GM12875 (cell line): ENCODE measurements at regions not wholly inside any gene's neighbourhood (a gene's known extent, or its start where the extent isn't known, plus 50 kb on each side); places are given as distances from the start of the nearest gene placed in this dataset.

Source experiments
- H3K4me3 ChIP-seq: one replicate; pipeline ENCODE4 v1.5.1; 2011; ENCODE audit warnings: low read depth, low read length, control low read depth
- CTCF ChIP-seq: IDR thresholded peaks from 2 replicates; pipeline ENCODE4 v1.5.1; 2011; ENCODE audit warnings: low read depth, mild to moderate bottlenecking, control low read depth, inconsistent platforms, low read length, moderate library complexity, borderline replicate concordance; ENCODE audit not compliant: insufficient read depth

- no peak for TF ChIP-seq CTCF
- H3K4me3 ChIP-seq: no peak overlapping the region
Measured at GRCh38 chr11:92670308-92670890, 299.1 kb upstream of the MTNR1B start.

DNA sequence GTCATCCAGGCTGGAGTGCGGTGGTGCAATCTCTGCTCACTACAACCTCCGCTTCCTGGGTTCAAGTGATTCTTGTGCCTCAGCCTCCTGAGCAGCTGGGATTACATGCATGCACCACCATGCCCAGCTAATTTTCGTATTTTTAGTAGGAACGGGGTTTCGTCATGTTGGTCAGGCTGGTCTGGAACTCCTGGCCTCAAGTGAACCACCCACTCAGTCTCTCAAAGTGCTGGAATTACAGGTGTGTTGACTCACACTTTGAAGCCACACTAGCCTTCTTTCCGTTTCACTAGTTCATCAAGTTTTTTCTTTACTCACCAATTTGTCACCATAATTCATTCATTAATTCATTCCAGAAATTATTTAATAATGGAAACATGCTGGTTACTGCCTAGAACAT lies 298.4 kb upstream of the MTNR1B start:
- TF ChIP-seq CTCF: no peak
- no peak overlapping the region for H3K4me3 ChIP-seq

DNA sequence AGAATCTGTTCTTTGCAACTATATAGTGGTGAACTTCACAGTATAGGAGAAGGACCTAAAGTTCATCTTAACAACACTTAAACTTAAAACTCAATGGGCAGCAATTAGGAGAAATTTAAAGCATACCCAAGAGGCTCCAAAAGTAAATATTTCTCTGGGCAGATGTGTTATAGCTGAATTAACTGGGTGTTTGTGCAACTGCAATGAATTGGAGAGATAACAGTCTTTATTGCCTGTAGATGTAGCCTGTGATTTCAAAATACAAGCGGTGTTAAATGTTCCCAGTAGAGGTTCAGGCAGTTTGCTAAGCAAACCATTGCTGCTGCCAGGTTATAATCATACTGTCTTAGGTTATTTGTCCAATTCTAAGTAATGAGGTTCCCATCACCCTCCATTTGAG lies 294.1 kb upstream of the MTNR1B start:
- TF ChIP-seq CTCF: no peak
- H3K4me3 ChIP-seq: no peak overlapping the region

- TF ChIP-seq CTCF: no peak
- no peak overlapping the region for H3K4me3 ChIP-seq
Measured at GRCh38 chr11:92675810-92676209, 293.6 kb upstream of the MTNR1B start.

GRCh38 chr11:92678008-92678611 lies 291.3 kb upstream of the MTNR1B start:
- H3K4me3 ChIP-seq: no peak overlapping the region
- no peak for TF ChIP-seq CTCF

- H3K4me3 ChIP-seq: no peak overlapping the region
- TF ChIP-seq CTCF: no peak
Measured at GRCh38 chr11:92681586-92681985, 287.9 kb upstream of the MTNR1B start.

DNA sequence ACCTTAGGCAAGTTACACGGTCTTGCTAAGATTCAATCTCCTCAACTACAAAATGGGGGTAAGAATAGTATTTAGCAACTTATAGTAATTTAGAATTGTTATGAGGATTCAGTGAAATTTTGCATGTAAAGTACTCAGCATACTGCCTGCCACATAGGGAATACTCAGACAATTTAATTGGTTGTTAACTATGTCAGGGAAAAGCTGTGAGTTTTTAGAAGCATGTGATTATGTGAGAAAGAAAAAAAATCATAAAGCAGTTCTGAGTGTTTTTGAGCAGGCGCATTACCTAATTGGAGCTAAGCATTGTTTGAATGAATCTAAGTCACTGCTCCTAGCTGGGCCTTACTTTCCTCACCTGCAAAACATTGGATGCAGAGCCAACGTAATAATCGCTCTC lies 287.3 kb upstream of the MTNR1B start:
- H3K4me3 ChIP-seq: no peak overlapping the region
- no peak for TF ChIP-seq CTCF
